ENCODE measurements at regions not wholly inside any gene's neighbourhood (a gene's known extent, or its start where the extent isn't known, plus 50 kb on each side); places are given as distances from the start of the nearest gene placed in this dataset.

GRCh38 chr14:73764406-73765280, 50.5 kb upstream of the PNMA1 start:
- CTCF ChIA-PET, result interaction anchor here (1.1 kb wide), 1 partner anchor 36 kb away, joined by 3 read pairs; no protein-coding TSS in a partner anchor
- H3K27me3 ChIP-seq (ENCODE audit: control insufficient read depth, insufficient read depth, low read length), result no peaks in the 10 kb centered on the region
- no peaks in the 10 kb centered on the region for H3K9me3 ChIP-seq (ENCODE audit: control insufficient read depth, insufficient read depth, low read length)
- DNase-seq (ENCODE audit: low read depth, low spot score), result no peak
- no peak overlapping the region for H3K4me3 ChIP-seq (ENCODE audit: low read depth, low read length)
- no peak for TF ChIP-seq CTCF (IDR thresholded peaks at IDR 0.05; ENCODE audit: low read depth, low read length)
- POLR2A ChIA-PET, result interaction anchor here (1.4 kb wide), 1 partner anchor 21 kb away, joined by 3 read pairs; no protein-coding TSS in a partner anchor
- no peak overlapping the region for H3K27ac ChIP-seq (ENCODE audit: low read depth, low read length)
